Stimulated activated naive CD8-positive, alpha-beta T cell treated with anti-CD3 and anti-CD28 coated beads, Interleukin-15, Interleukin-2, amounts not matched to agents 100 U/mL and 50 U/mL, for 24 hours (primary cell): ENCODE measurements at regions not wholly inside any gene's neighbourhood (a gene's known extent, or its start where the extent isn't known, plus 50 kb on each side); places are given as distances from the start of the nearest gene placed in this dataset.
A peak's percentile ranks its signal among the peaks of the same experiment; 100 is the strongest.
"Not testable (repeated sequence)": the region's sequence is repeated elsewhere in the genome, so short reads cannot be mapped to it uniquely, and the experiment has no call there.

ENCODE experiments used
- ATAC-seq: fragments of 150-1000 bp; cut with Tn5 transposase; one replicate; pipeline ENCODE4 v1.10.0; 2021
- DNase-seq: peaks from one replicate; pipeline ENCODE4 v3.0.0; 2021

- no peak for DNase-seq
- no peak for ATAC-seq
Observed at GRCh38 chr10:62590306-62590705, 214.2 kb upstream of the ADO start.

- ATAC-seq: peak; percentile 63
- peak; percentile 66 for DNase-seq
Observed at GRCh38 chr10:62594093-62594520, 210.4 kb upstream of the ADO start.

GRCh38 chr10:62597226-62597625, 207.3 kb upstream of the ADO start:
- ATAC-seq (no peak), DNase-seq (no peak)

GRCh38 chr10:62599161-62599560, 205.4 kb upstream of the ADO start:
- DNase-seq (no peak), ATAC-seq (no peak)

GRCh38 chr10:62606551-62606950, 198.0 kb upstream of the ADO start:
- DNase-seq, ATAC-seq: not testable (repeated sequence)

GRCh38 chr10:62608189-62608875, 196.2 kb upstream of the ADO start:
- not testable (repeated sequence) for DNase-seq, ATAC-seq

- ATAC-seq (peak; percentile 55), DNase-seq (peak; percentile 75)
Observed at GRCh38 chr10:62610649-62611229, 193.8 kb upstream of the ADO start.

GRCh38 chr10:62613424-62613823, 191.1 kb upstream of the ADO start:
- ATAC-seq (no peak), DNase-seq (no peak)

GRCh38 chr10:62613859-62614258, 190.7 kb upstream of the ADO start:
- DNase-seq (no peak), ATAC-seq (no peak)

GRCh38 chr10:62614389-62615157, 189.9 kb upstream of the ADO start:
- peak; percentile 49 for DNase-seq

GRCh38 chr10:62616885-62617590, 187.5 kb upstream of the ADO start:
- ATAC-seq: no peak
- no peak for DNase-seq

More at GRCh38 chr10:62614389-62615157, 189.9 kb upstream of the ADO start:
- ATAC-seq: peak; percentile 90

GRCh38 chr10:62617652-62618051, 186.9 kb upstream of the ADO start:
- ATAC-seq: no peak
- DNase-seq: no peak

GRCh38 chr10:62618054-62618453, 186.5 kb upstream of the ADO start:
- no peak for DNase-seq
- ATAC-seq: no peak

- DNase-seq: no peak
- ATAC-seq: no peak
Observed at GRCh38 chr10:62618576-62619412, 185.7 kb upstream of the ADO start.

- no peak for ATAC-seq
- no peak for DNase-seq
Observed at GRCh38 chr10:62619413-62619738, 185.1 kb upstream of the ADO start.

- ATAC-seq: peak; percentile 70
- no peak for DNase-seq
Observed at GRCh38 chr10:62620491-62620890, 184.0 kb upstream of the ADO start.

GRCh38 chr10:62623223-62623622, 181.3 kb upstream of the ADO start:
- DNase-seq (no peak), ATAC-seq (no peak)

GRCh38 chr10:62625484-62625883, 179.0 kb upstream of the ADO start:
- DNase-seq: no peak
- no peak for ATAC-seq

- ATAC-seq: no peak
Observed at GRCh38 chr10:62626079-62626478, 178.4 kb upstream of the ADO start.

GRCh38 chr10:62626817-62627216, 177.7 kb upstream of the ADO start:
- DNase-seq (peak; percentile 48), ATAC-seq (peak; percentile 90)

More at GRCh38 chr10:62626079-62626478, 178.4 kb upstream of the ADO start:
- no peak for DNase-seq

GRCh38 chr10:62627983-62628382, 176.5 kb upstream of the ADO start:
- ATAC-seq: no peak
- DNase-seq: no peak

GRCh38 chr10:62631241-62631640, 173.3 kb upstream of the ADO start:
- DNase-seq (no peak), ATAC-seq (no peak)
